A549 (cell line): ENCODE measurements at regions not wholly inside any gene's neighbourhood (a gene's known extent, or its start where the extent isn't known, plus 50 kb on each side); places are given as distances from the start of the nearest gene placed in this dataset.

ENCODE experiments used
- CTCF ChIP-seq: fragments of >200 bp; sonication (Bioruptor Twin); formaldehyde crosslinking; IDR thresholded peaks from 3 replicates; pipeline ENCODE4 v1.5.1; 2016
- EP300 ChIP-seq, 2 experiments: fragments of >200 bp; sonication (Bioruptor Twin); formaldehyde crosslinking; IDR thresholded peaks; 2 replicates in 1 of 2; 3 replicates in 1 of 2; pipeline ENCODE4 v1.6.1; 2016 to 2017
- KDM1A ChIP-seq: fragments of 200-600 bp; sonication (generic); IDR thresholded peaks from 2 replicates; pipeline ENCODE4 v1.6.1; 2016; ENCODE audit warnings: low read depth, mild to moderate bottlenecking
- MAX ChIP-seq: IDR thresholded peaks from 2 replicates; pipeline ENCODE4 v1.6.1; 2012
- POLR2A ChIP-seq: IDR thresholded peaks from 2 replicates; pipeline ENCODE4 v1.6.1; 2012; ENCODE audit warnings: mild to moderate bottlenecking, low read length
- SMC3 ChIP-seq: fragments of >200 bp; sonication (Bioruptor Twin); formaldehyde crosslinking; IDR thresholded peaks from 3 replicates; pipeline ENCODE4 v1.6.1; 2018; ENCODE audit warnings: inconsistent platforms

GRCh38 chr6:108767418-108768165 is 80.6 kb upstream of the ARMC2 start:
- TF ChIP-seq POLR2A (no peak), CTCF (no peak), MAX (no peak), EP300 (IDR thresholded peaks at IDR 0.05) (no peak), SMC3 (no peak), KDM1A (no peak)
